ENCODE measurements at regions not wholly inside any gene's neighbourhood (a gene's known extent, or its start where the extent isn't known, plus 50 kb on each side); places are given as distances from the start of the nearest gene placed in this dataset.

- 97% methylated on average over 4 of the region's 4 CpGs for WGBS (ENCODE audit: insufficient coverage)
- Histone ChIP-seq H3K4me3 (ENCODE audit: control insufficient read depth in 1 of 2, extremely low read depth in 1 of 2, low read length in 1 of 2) (no peak overlapping the region), H3K27ac (ENCODE audit: low read length) (no peak overlapping the region), H3K4me1 (ENCODE audit: control insufficient read depth in 1 of 2, extremely low read depth in 1 of 2, insufficient read depth in 2 of 2, low read length in 2 of 2) (no peaks in the 10 kb centered on the region), H3K27me3 (replicated peaks in 1 of 2; ENCODE audit: control insufficient read depth in 2 of 2, extremely low read depth in 1 of 2, insufficient read depth in 2 of 2, low read length in 1 of 2) (no peaks in the 10 kb centered on the region), H3K36me3 (ENCODE audit: control insufficient read depth in 2 of 2, extremely low read depth in 1 of 2, insufficient read depth in 1 of 2, low read length in 1 of 2) (peaks cover 0 to 31% of the 10 kb centered on the region in 2 donors), H3K9me3 (no peaks in the 10 kb centered on the region)
- Mint-ChIP-seq H3K4me1 (peaks cover 19 to 33% (median 31%) of the 10 kb centered on the region in 3 donors), H3K27ac (no peak overlapping the region), H3K4me3 (no peak overlapping the region), H3K9me3 (no peaks in the 10 kb centered on the region), H3K36me3 (peaks cover 60% of the 10 kb centered on the region), H3K27me3 (no peaks in the 10 kb centered on the region)
- DNase-seq, result no peak
- ChIA-PET CTCF (interaction anchor here in 1 of 2 donors (0.5 to 0.6 kb wide), 2 partner anchors 31 to 189 kb away, joined by 6 to 7 read pairs; no protein-coding TSS in a partner anchor), POLR2A (interaction anchor here in 1 of 2 donors (0.6 kb wide), 1 partner anchor 196 kb away, joined by 4 read pairs; no protein-coding TSS in a partner anchor)
- ATAC-seq (replicated peaks in 1 of 4), result no peak
Measured at GRCh38 chr7:35889001-35889400, 88.1 kb downstream of the SEPTIN7 start.

GRCh38 chr7:35889870-35890269, 89.0 kb downstream of the SEPTIN7 start:
- Mint-ChIP-seq H3K4me3 (no peak overlapping the region), H3K27me3 (no peaks in the 10 kb centered on the region), H3K27ac (no peak overlapping the region), H3K9me3 (no peaks in the 10 kb centered on the region), H3K4me1 (peaks cover 19 to 35% (median 34%) of the 10 kb centered on the region in 3 donors), H3K36me3 (peaks cover 59% of the 10 kb centered on the region)
- ATAC-seq (replicated peaks in 1 of 4) (no peak), DNase-seq (no peak)
- no CpG with 5 or more reads among the region's 2 CpGs for WGBS (ENCODE audit: insufficient coverage)
- H3K27me3 ChIP-seq (replicated peaks in 1 of 2; ENCODE audit: control insufficient read depth in 2 of 2, extremely low read depth in 1 of 2, insufficient read depth in 2 of 2, low read length in 1 of 2), result no peaks in the 10 kb centered on the region
- H3K9me3 ChIP-seq, result no peaks in the 10 kb centered on the region
- CTCF ChIA-PET, result interaction anchor here in 1 of 2 donors (0.8 to 1.0 kb wide), 2 partner anchors 89 to 180 kb away, joined by 3 to 4 read pairs; partner anchors contain the start of gene SEPTIN7
- no peak overlapping the region for H3K27ac ChIP-seq (ENCODE audit: low read length)
- POLR2A ChIA-PET, result no interaction called here
- H3K4me1 ChIP-seq (ENCODE audit: control insufficient read depth in 1 of 2, extremely low read depth in 1 of 2, insufficient read depth in 2 of 2, low read length in 2 of 2), result no peaks in the 10 kb centered on the region
- no peak overlapping the region for H3K4me3 ChIP-seq (ENCODE audit: control insufficient read depth in 1 of 2, extremely low read depth in 1 of 2, low read length in 1 of 2)
- peaks cover 0 to 27% of the 10 kb centered on the region in 2 donors for H3K36me3 ChIP-seq (ENCODE audit: control insufficient read depth in 2 of 2, extremely low read depth in 1 of 2, insufficient read depth in 1 of 2, low read length in 1 of 2)

DNA sequence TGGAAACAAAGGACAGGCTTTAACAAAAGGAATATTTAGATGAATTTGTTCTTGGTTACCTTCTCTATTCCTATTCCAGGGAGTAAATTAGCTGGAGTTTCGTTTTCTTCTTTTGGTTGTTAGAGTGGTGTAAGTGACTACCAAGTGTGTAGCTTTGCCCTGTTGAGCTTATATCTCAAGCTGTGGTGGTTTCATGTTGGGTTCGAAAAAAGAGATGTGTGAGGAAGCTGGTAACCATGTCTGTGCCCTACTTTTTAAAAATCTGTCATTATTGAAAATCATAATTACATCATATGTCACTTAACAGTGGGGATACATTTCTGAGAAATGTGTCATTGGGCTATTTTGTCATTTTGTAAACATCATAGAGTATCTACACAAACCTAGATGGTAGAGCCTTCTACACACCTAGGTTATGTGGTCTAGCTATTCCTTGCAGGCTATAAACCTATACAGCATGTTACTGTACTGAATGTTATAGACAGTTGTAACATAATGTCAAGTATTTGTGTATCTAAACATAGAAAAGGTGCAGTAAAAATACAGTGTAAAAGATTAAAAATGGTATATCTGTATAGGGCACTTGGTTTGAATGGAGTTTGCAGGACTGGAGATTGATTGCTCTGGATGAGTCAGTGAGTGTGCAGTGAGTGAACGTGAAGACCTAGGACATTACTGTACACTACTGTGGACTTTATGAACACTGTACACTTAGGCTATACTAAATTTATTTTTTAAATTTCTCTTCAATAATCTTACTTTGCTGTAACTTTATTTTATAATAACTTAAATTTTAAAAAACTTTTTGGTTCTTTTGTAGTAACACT, 90.4 kb downstream of the SEPTIN7 start:
- no peaks in the 10 kb centered on the region for H3K4me1 ChIP-seq (ENCODE audit: control insufficient read depth in 1 of 2, extremely low read depth in 1 of 2, insufficient read depth in 2 of 2, low read length in 2 of 2)
- H3K36me3 Mint-ChIP-seq, result peaks cover 49% of the 10 kb centered on the region
- no peaks in the 10 kb centered on the region for H3K27me3 ChIP-seq (replicated peaks in 1 of 2; ENCODE audit: control insufficient read depth in 2 of 2, extremely low read depth in 1 of 2, insufficient read depth in 2 of 2, low read length in 1 of 2)
- H3K27me3 Mint-ChIP-seq, result no peaks in the 10 kb centered on the region
- no peak overlapping the region for H3K4me3 Mint-ChIP-seq
- DNase-seq (no peak), ATAC-seq (replicated peaks in 1 of 4) (no peak)
- H3K36me3 ChIP-seq (ENCODE audit: control insufficient read depth in 2 of 2, extremely low read depth in 1 of 2, insufficient read depth in 1 of 2, low read length in 1 of 2), result peaks cover 0 to 17% of the 10 kb centered on the region in 2 donors
- H3K4me1 Mint-ChIP-seq, result peaks cover 19 to 34% (median 31%) of the 10 kb centered on the region in 3 donors
- H3K27ac Mint-ChIP-seq, result peak overlapping the region; percentile 68 to 69
- no peak overlapping the region for H3K27ac ChIP-seq (ENCODE audit: low read length)
- POLR2A ChIA-PET, result interaction anchor here in 1 of 2 donors (0.9 kb wide), 1 partner anchor 10 kb away, joined by 4 read pairs; no protein-coding TSS in a partner anchor
- no peaks in the 10 kb centered on the region for H3K9me3 Mint-ChIP-seq
- CTCF ChIA-PET, result interaction anchor here (0.5 to 1.6 kb wide), 6 partner anchors 16 to 267 kb away, joined by 3 to 5 read pairs (median 4); no protein-coding TSS in a partner anchor
- H3K4me3 ChIP-seq (ENCODE audit: control insufficient read depth in 1 of 2, extremely low read depth in 1 of 2, low read length in 1 of 2), result no peak overlapping the region
- no CpG with 5 or more reads among the region's 3 CpGs for WGBS (ENCODE audit: insufficient coverage)
- H3K9me3 ChIP-seq, result no peaks in the 10 kb centered on the region

- Histone ChIP-seq H3K27me3 (replicated peaks in 1 of 2; ENCODE audit: control insufficient read depth in 2 of 2, extremely low read depth in 1 of 2, insufficient read depth in 2 of 2, low read length in 1 of 2) (no peaks in the 10 kb centered on the region), H3K36me3 (ENCODE audit: control insufficient read depth in 2 of 2, extremely low read depth in 1 of 2, insufficient read depth in 1 of 2, low read length in 1 of 2) (peaks cover 0 to 20% of the 10 kb centered on the region in 2 donors), H3K27ac (ENCODE audit: low read length) (no peak overlapping the region), H3K4me3 (ENCODE audit: control insufficient read depth in 1 of 2, extremely low read depth in 1 of 2, low read length in 1 of 2) (no peak overlapping the region), H3K9me3 (no peaks in the 10 kb centered on the region), H3K4me1 (ENCODE audit: control insufficient read depth in 1 of 2, extremely low read depth in 1 of 2, insufficient read depth in 2 of 2, low read length in 2 of 2) (no peaks in the 10 kb centered on the region)
- CTCF ChIA-PET, result no interaction called here
- H3K27me3 Mint-ChIP-seq, result no peaks in the 10 kb centered on the region
- peaks cover 41% of the 10 kb centered on the region for H3K36me3 Mint-ChIP-seq
- no peak overlapping the region for H3K4me3 Mint-ChIP-seq
- DNase-seq (no peak), ATAC-seq (replicated peaks in 1 of 4) (no peak)
- POLR2A ChIA-PET, result no interaction called here
- H3K9me3 Mint-ChIP-seq, result no peaks in the 10 kb centered on the region
- no CpG with 5 or more reads among the region's 1 CpG for WGBS (ENCODE audit: insufficient coverage)
- peaks cover 19 to 35% (median 34%) of the 10 kb centered on the region in 3 donors for H3K4me1 Mint-ChIP-seq
- peak overlapping the region; percentile 36 to 57 for H3K27ac Mint-ChIP-seq
Measured at GRCh38 chr7:35893649-35894048, 92.8 kb downstream of the SEPTIN7 start.

DNA sequence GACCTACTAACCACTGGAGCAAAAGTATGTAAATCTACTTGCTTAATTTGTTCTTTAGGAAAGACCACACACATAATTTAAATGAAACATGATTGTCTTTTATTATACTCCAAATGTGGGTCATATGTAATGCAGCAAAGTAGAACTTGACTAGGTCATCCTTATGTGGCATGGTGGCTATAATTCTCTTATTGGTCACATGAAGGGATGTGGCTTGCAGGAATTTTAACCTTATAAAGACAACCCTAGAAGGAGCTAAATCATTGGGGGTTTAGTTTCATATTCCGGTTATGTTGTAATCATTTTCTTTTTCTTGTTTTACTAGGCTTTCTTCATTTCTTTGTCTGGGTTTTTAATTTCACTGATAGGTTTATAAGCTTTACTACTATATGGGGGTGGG, 93.9 kb downstream of the SEPTIN7 start:
- Mint-ChIP-seq H3K9me3 (no peaks in the 10 kb centered on the region), H3K27ac (peak overlapping the region; percentile 65 to 84), H3K27me3 (no peaks in the 10 kb centered on the region), H3K36me3 (peaks cover 34% of the 10 kb centered on the region), H3K4me1 (peaks cover 10 to 27% (median 26%) of the 10 kb centered on the region in 3 donors), H3K4me3 (no peak overlapping the region)
- ATAC-seq (replicated peaks in 1 of 4), result no peak
- WGBS (ENCODE audit: insufficient coverage), result no CpG with 5 or more reads among the region's 1 CpG
- Histone ChIP-seq H3K4me1 (ENCODE audit: control insufficient read depth in 1 of 2, extremely low read depth in 1 of 2, insufficient read depth in 2 of 2, low read length in 2 of 2) (no peaks in the 10 kb centered on the region), H3K36me3 (ENCODE audit: control insufficient read depth in 2 of 2, extremely low read depth in 1 of 2, insufficient read depth in 1 of 2, low read length in 1 of 2) (peaks cover 0 to 22% of the 10 kb centered on the region in 2 donors), H3K27ac (ENCODE audit: low read length) (no peak overlapping the region), H3K9me3 (no peaks in the 10 kb centered on the region), H3K4me3 (ENCODE audit: control insufficient read depth in 1 of 2, extremely low read depth in 1 of 2, low read length in 1 of 2) (no peak overlapping the region), H3K27me3 (replicated peaks in 1 of 2; ENCODE audit: control insufficient read depth in 2 of 2, extremely low read depth in 1 of 2, insufficient read depth in 2 of 2, low read length in 1 of 2) (no peaks in the 10 kb centered on the region)
- no peak for DNase-seq
- ChIA-PET POLR2A (no interaction called here), CTCF (no interaction called here)

DNA sequence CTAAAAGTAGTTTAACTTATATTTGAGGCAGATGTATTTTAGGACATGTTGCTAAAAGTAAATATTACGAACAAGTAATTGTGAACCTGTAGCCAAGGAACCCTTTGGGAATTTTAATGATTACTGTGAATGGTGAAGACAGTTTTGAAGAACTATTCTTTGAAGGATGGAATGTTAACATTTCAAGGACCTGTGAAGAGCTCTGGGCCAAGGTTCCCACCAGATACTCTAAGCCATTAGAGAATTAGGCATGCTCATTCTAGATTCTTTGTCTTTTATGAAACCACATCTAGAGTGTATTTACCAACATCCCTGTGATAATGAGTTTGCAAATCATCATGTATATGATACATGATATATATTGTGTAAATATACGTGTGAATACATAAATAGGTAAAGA, 99.8 kb downstream of the SEPTIN7 start:
- H3K36me3 Mint-ChIP-seq, result peaks cover 21% of the 10 kb centered on the region
- peaks cover 0 to 5% (median 2%) of the 10 kb centered on the region in 3 donors for H3K4me1 Mint-ChIP-seq
- H3K9me3 Mint-ChIP-seq, result no peaks in the 10 kb centered on the region
- ATAC-seq (replicated peaks in 1 of 4) (no peak), DNase-seq (no peak)
- H3K27me3 Mint-ChIP-seq, result no peaks in the 10 kb centered on the region
- Histone ChIP-seq H3K27me3 (replicated peaks in 1 of 2; ENCODE audit: control insufficient read depth in 2 of 2, extremely low read depth in 1 of 2, insufficient read depth in 2 of 2, low read length in 1 of 2) (no peaks in the 10 kb centered on the region), H3K27ac (ENCODE audit: low read length) (no peak overlapping the region), H3K9me3 (no peaks in the 10 kb centered on the region), H3K36me3 (ENCODE audit: control insufficient read depth in 2 of 2, extremely low read depth in 1 of 2, insufficient read depth in 1 of 2, low read length in 1 of 2) (peaks cover 0 to 44% of the 10 kb centered on the region in 2 donors), H3K4me1 (ENCODE audit: control insufficient read depth in 1 of 2, extremely low read depth in 1 of 2, insufficient read depth in 2 of 2, low read length in 2 of 2) (no peaks in the 10 kb centered on the region), H3K4me3 (ENCODE audit: control insufficient read depth in 1 of 2, extremely low read depth in 1 of 2, low read length in 1 of 2) (no peak overlapping the region)
- H3K4me3 Mint-ChIP-seq, result no peak overlapping the region
- ChIA-PET CTCF (interaction anchor here in 1 of 2 donors (0.6 kb wide), 1 partner anchor 148 kb away, joined by 10 read pairs; no protein-coding TSS in a partner anchor), POLR2A (no interaction called here)
- H3K27ac Mint-ChIP-seq, result peak overlapping the region in 1 of 2 donors; percentile 68
- WGBS (ENCODE audit: insufficient coverage), result no CpG with 5 or more reads among the region's 2 CpGs
